Activated CD4-positive, alpha-beta T cell treated with anti-CD3 and anti-CD28 coated beads, Interleukin-10, Interleukin-2, amounts not matched to agents 100 ng/mL and 50 ng/mL, durations not matched to agents 16 hours and 8 hours (primary cell): ENCODE measurements at regions not wholly inside any gene's neighbourhood (a gene's known extent, or its start where the extent isn't known, plus 50 kb on each side); places are given as distances from the start of the nearest gene placed in this dataset.

Source experiments
- DNase-seq: peaks from one replicate; pipeline ENCODE4 v3.0.0-alpha.2; 2020

GRCh38 chr20:10961651-10962288, 288.0 kb upstream of the JAG1 start:
- no peak for DNase-seq

GRCh38 chr20:10962937-10963336, 289.1 kb upstream of the JAG1 start:
- DNase-seq, result no peak

- no peak for DNase-seq
Observed at GRCh38 chr20:10963717-10964266, 290.0 kb upstream of the JAG1 start.

GRCh38 chr20:10965936-10966470, 292.2 kb upstream of the JAG1 start:
- no peak for DNase-seq

GRCh38 chr20:10970109-10970508, 296.3 kb upstream of the JAG1 start:
- DNase-seq, result no peak

GRCh38 chr20:10971096-10971495, 297.3 kb upstream of the JAG1 start:
- DNase-seq, result no peak

GRCh38 chr20:10972219-10972860, 298.5 kb upstream of the JAG1 start:
- no peak for DNase-seq

- DNase-seq, result no peak
Observed at GRCh38 chr20:10976051-10976450, 302.3 kb upstream of the JAG1 start.

GRCh38 chr20:10978019-10978702, 304.4 kb upstream of the JAG1 start:
- DNase-seq, result no peak

GRCh38 chr20:10978713-10979112, 304.9 kb upstream of the JAG1 start:
- no peak for DNase-seq

- no peak for DNase-seq
Observed at GRCh38 chr20:10982692-10983091, 308.9 kb upstream of the JAG1 start.

GRCh38 chr20:10984294-10984693, 310.5 kb upstream of the JAG1 start:
- no peak for DNase-seq

- no peak for DNase-seq
Observed at GRCh38 chr20:10984913-10985312, 311.1 kb upstream of the JAG1 start.

- DNase-seq, result no peak
Observed at GRCh38 chr20:10985536-10985935, 311.7 kb upstream of the JAG1 start.

GRCh38 chr20:10986586-10986985, 312.8 kb upstream of the JAG1 start:
- DNase-seq, result no peak

GRCh38 chr20:10987651-10988383, 314.0 kb upstream of the JAG1 start:
- DNase-seq, result no peak

- DNase-seq, result no peak
Observed at GRCh38 chr20:10990625-10991382, 317.0 kb upstream of the JAG1 start.

- no peak for DNase-seq
Observed at GRCh38 chr20:10992731-10993130, 318.9 kb upstream of the JAG1 start.

GRCh38 chr20:10994991-10995700, 321.3 kb upstream of the JAG1 start:
- no peak for DNase-seq

- DNase-seq, result no peak
Observed at GRCh38 chr20:10998476-10998875, 324.7 kb upstream of the JAG1 start.

- DNase-seq, result no peak
Observed at GRCh38 chr20:11000416-11000815, 326.6 kb upstream of the JAG1 start.

- DNase-seq, result no peak
Observed at GRCh38 chr20:11001302-11001701, 327.5 kb upstream of the JAG1 start.
